Testis (tissue), 2 donors: ENCODE measurements at regions not wholly inside any gene's neighbourhood (a gene's known extent, or its start where the extent isn't known, plus 50 kb on each side); places are given as distances from the start of the nearest gene placed in this dataset.

Source experiments
- CTCF ChIP-seq, 3 experiments: fragments of 450-650 bp in 2 of 3; fragments of 200-600 bp in 1 of 3; sonication (generic) in 1 of 3; IDR thresholded peaks; one replicate each; pipeline ENCODE4 v1.5.1; 2016 to 2019; ENCODE audit warnings: antibody characterized with exemption in 3 of 3, mild to moderate bottlenecking in 2 of 3, moderate library complexity in 1 of 3
- POLR2A ChIP-seq: fragments of 450-650 bp; IDR thresholded peaks from one replicate; pipeline ENCODE4 v1.6.1; 2017; ENCODE audit warnings: antibody characterized with exemption, mild to moderate bottlenecking, moderate library complexity

GRCh38 chr9:107819772-107820565, 330.4 kb upstream of the KLF4 start:
- TF ChIP-seq CTCF (IDR thresholded peaks at IDR 0.05) (no peak), POLR2A (no peak)
